HG02588 (cell line): ENCODE measurements at regions not wholly inside any gene's neighbourhood (a gene's known extent, or its start where the extent isn't known, plus 50 kb on each side); places are given as distances from the start of the nearest gene placed in this dataset.
A peak's percentile ranks its signal among the peaks of the same experiment; 100 is the strongest.

Experiments
- ATAC-seq: cut with Tn5 transposase; IDR thresholded peaks from one replicate; pipeline ENCODE4 v1.9.1; 2021; ENCODE audit warnings: mild to moderate bottlenecking, moderate library complexity; ENCODE audit not compliant: unreplicated experiment

GRCh38 chr6:149176971-149177667 lies 140.4 kb upstream of the TAB2 start:
- ATAC-seq, result no peak

- ATAC-seq, result no peak
Observed at GRCh38 chr6:149179431-149179830, 138.1 kb upstream of the TAB2 start.

DNA sequence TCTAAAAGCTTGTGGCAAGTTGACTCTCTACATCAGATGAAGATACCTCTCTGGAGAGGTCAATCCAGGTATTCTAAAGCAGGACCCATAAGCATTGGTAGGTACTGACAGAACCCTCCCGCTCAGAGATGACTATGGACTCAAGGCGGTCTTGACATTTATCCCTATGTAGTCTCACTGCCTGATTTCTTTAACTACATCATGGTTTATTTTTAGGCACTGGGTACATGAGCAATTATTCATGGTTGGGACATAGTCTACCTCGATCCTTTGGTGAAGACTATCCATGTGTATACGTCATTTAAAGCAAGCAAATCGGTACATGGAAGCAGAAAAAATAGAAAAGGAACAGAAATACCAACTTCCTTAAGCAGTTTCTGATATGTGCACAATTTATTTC lies 136.2 kb upstream of the TAB2 start:
- ATAC-seq, result no peak

DNA sequence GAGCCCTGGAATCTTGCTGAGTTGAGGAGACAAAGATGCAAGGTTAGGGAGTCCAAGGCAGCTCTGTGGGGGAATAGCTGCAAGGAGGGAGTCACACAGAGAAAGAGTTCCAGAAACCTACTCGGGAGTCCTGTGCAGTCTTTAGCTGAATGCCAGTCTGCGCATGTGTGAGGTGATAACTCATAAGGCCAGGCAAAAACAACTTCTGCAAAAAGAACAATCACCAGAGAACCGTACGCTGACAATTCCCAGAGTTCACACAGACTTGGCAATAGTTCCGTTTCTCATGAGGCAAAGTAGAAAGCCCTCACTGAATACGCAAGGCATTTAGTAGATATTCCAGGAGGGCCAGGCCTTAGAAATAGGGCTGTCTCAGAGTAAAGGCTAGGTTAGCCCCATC lies 135.2 kb upstream of the TAB2 start:
- no peak for ATAC-seq

DNA sequence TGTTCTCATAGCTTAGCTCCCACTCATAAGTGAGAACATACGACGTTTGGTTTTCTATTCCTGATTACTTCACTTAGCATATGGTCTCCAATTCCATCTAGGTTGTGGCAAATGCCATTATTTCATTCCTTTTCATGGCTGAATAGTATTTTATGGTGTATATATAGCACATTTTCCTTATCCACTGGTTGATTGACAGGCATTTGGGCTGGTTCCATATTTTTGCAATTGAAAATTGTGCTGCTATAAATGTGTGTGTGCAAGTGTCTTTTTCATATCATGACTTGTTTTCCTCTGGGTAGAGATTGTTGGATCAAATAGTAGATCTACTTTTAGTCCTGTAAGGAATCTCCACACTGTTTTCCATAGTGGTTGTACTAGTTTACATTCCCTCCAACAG lies 133.0 kb upstream of the TAB2 start:
- no peak for ATAC-seq

DNA sequence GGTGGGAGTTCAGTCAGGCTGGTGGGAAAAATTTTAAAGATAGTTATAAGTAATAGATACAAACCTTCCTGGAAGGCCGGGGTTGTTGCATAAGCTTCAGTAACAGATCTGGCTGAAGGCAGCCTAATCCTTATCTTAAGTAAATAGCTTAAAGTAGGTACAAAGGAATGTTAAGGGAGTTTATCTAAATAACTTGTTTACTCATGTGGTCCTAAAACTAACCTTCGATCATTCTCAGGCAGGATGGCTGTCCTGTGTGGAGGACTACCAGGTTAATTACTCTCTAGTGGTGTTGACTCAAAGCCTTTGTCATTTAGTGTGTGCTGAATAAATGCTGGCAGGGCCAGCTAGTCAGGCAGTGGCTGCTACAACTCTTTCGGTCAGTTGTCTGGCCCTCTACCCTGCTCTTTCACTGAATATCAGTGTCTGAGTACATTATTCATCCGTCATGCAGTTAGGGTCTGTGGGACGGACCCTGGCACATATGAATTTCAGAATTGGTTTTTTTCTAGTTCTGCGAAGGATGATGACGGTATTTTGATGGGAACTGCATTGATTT lies 131.6 kb upstream of the TAB2 start:
- ATAC-seq, result no peak

- no peak for ATAC-seq
Observed at GRCh38 chr6:149186873-149187272, 130.6 kb upstream of the TAB2 start.

DNA sequence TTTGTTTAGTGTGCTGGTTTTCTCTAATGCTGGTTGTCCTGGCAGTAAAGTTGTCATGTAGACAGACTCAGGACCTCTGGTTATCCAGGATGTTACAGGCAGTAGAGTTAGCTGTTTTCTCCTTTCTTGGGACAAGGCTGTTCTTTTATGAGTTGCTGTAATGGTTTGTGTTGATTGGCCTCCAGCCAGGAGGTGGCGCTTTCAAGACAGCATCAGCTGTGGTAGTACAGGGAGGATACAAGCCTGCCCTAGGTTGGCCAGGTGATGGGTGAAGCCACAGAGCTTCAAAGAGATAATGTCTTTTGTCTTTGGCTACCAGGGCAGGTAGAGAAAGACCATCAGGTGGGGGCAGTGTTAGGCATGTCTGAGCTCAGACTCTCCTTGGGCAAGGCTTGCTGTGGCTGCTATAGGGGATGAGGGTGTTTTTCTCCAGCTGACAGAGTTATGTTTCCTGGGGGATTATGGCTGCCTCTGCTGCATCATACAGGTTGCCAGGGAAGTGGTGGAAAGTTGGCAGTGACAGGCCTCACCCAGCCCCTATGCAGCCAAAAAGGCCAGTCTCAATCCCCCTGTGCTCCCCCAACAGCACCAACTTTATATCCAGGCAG lies 127.2 kb upstream of the TAB2 start:
- ATAC-seq, result peak; percentile 59

GRCh38 chr6:149194820-149195558 lies 122.5 kb upstream of the TAB2 start:
- no peak for ATAC-seq

GRCh38 chr6:149196091-149196490 lies 121.4 kb upstream of the TAB2 start:
- no peak for ATAC-seq

DNA sequence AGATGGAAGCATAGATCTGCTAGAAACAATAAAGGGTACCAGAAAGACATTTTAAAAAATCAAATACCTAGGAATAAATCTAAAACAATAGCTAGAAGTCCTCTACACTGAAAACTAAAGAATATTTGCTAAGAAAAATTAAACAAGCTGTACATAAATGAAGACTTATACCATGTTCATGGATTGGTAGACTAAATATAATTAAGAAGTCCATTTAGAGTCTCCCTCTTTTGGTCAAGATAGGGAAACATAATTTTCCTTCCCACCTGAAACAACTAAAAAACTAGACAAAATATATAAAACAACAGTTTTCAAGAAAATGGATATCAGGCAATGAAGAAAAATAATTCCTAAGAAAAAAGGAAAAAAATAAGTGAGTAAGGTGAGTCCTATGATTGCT lies 120.0 kb upstream of the TAB2 start:
- ATAC-seq, result no peak

- ATAC-seq, result no peak
Observed at GRCh38 chr6:149198265-149198664, 119.2 kb upstream of the TAB2 start.

GRCh38 chr6:149200282-149200945 lies 117.1 kb upstream of the TAB2 start:
- ATAC-seq, result no peak

GRCh38 chr6:149201068-149201655 lies 116.3 kb upstream of the TAB2 start:
- no peak for ATAC-seq

GRCh38 chr6:149202100-149202499 lies 115.4 kb upstream of the TAB2 start:
- no peak for ATAC-seq

GRCh38 chr6:149202952-149203351 lies 114.6 kb upstream of the TAB2 start:
- ATAC-seq, result no peak

GRCh38 chr6:149203509-149203908 lies 114.0 kb upstream of the TAB2 start:
- ATAC-seq, result no peak

GRCh38 chr6:149208134-149208601 lies 109.3 kb upstream of the TAB2 start:
- no peak for ATAC-seq

- no peak for ATAC-seq
Observed at GRCh38 chr6:149209871-149210775, 107.4 kb upstream of the TAB2 start.

GRCh38 chr6:149211046-149211571 lies 106.4 kb upstream of the TAB2 start:
- peak; percentile 65 for ATAC-seq
